SH-SY5Y (cell line): ENCODE measurements at regions not wholly inside any gene's neighbourhood (a gene's known extent, or its start where the extent isn't known, plus 50 kb on each side); places are given as distances from the start of the nearest gene placed in this dataset.

Experiments used
- GATA2 ChIP-seq: IDR thresholded peaks from 2 replicates; pipeline ENCODE4 v1.6.1; 2011; ENCODE audit warnings: mild to moderate bottlenecking, low read depth, low read length
- GATA3 ChIP-seq: IDR thresholded peaks from 2 replicates; pipeline ENCODE4 v1.6.1; 2011; ENCODE audit warnings: low read depth, mild to moderate bottlenecking, low read length, moderate library complexity

DNA sequence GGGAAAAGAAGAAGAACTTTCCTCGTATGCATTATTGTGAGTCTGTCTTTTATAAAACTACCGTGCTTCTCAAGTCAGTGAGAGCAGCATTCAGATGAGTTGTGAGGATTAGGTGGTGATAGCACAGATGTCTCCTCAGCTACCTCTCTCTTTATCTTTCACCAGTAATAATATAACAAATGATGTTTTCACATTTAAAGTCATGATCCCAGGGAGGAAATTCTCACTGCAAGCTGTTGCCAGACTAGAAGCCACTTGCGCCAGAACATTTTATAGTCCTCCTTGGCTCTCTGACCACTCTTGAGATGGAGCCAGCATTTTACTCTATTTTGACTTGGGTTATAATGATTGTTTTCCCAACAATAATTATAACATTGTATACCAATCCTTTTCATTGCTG is 443.1 kb downstream of the AEBP2 start:
- TF ChIP-seq GATA2 (no peak), GATA3 (no peak)
